ENCODE measurements at regions not wholly inside any gene's neighbourhood (a gene's known extent, or its start where the extent isn't known, plus 50 kb on each side); places are given as distances from the start of the nearest gene placed in this dataset.
"Not testable (repeated sequence)": the region's sequence is repeated elsewhere in the genome, so short reads cannot be mapped to it uniquely, and the experiment has no call there.

GRCh38 chr6:135647521-135647920 lies 150.0 kb upstream of the AHI1 start:
- no peak for DNase-seq (ENCODE audit: low read depth in 4 of 4, low spot score in 1 of 4)

- no peak for DNase-seq (ENCODE audit: low read depth in 4 of 4, low spot score in 1 of 4)
Observed at GRCh38 chr6:135651964-135652755, 154.6 kb upstream of the AHI1 start.

- DNase-seq (ENCODE audit: low read depth in 4 of 4, low spot score in 1 of 4), result no peak
Observed at GRCh38 chr6:135655055-135655454, 157.5 kb upstream of the AHI1 start.

GRCh38 chr6:135657207-135657606 lies 159.7 kb upstream of the AHI1 start:
- DNase-seq (ENCODE audit: low read depth in 4 of 4, low spot score in 1 of 4), result no peak

- DNase-seq (ENCODE audit: low read depth in 4 of 4, low spot score in 1 of 4), result no peak
Observed at GRCh38 chr6:135658481-135658880, 160.9 kb upstream of the AHI1 start.

- no peak for DNase-seq (ENCODE audit: low read depth in 4 of 4, low spot score in 1 of 4)
Observed at GRCh38 chr6:135658916-135659315, 161.4 kb upstream of the AHI1 start.

- DNase-seq (ENCODE audit: low read depth in 4 of 4, low spot score in 1 of 4), result no peak
Observed at GRCh38 chr6:135664527-135664926, 167.0 kb upstream of the AHI1 start.

GRCh38 chr6:135665935-135666334 lies 168.4 kb upstream of the AHI1 start:
- DNase-seq (ENCODE audit: low read depth in 4 of 4, low spot score in 1 of 4), result no peak

- no peak for DNase-seq (ENCODE audit: low read depth in 4 of 4, low spot score in 1 of 4)
Observed at GRCh38 chr6:135667691-135668455, 170.3 kb upstream of the AHI1 start.

- DNase-seq (ENCODE audit: low read depth in 4 of 4, low spot score in 1 of 4), result no peak
Observed at GRCh38 chr6:135672256-135672655, 174.7 kb upstream of the AHI1 start.

GRCh38 chr6:135673501-135674309 lies 176.2 kb upstream of the AHI1 start:
- no peak for DNase-seq (ENCODE audit: low read depth in 4 of 4, low spot score in 1 of 4)

- DNase-seq (ENCODE audit: low read depth in 4 of 4, low spot score in 1 of 4), result no peak
Observed at GRCh38 chr6:135675026-135675425, 176.5 kb upstream of the PDE7B start.

- DNase-seq (ENCODE audit: low read depth in 4 of 4, low spot score in 1 of 4), result peak in 2 of 4 experiments; percentile 7 to 18
Observed at GRCh38 chr6:135675862-135676261, 175.6 kb upstream of the PDE7B start.

GRCh38 chr6:135680964-135681913 lies 170.3 kb upstream of the PDE7B start:
- DNase-seq (ENCODE audit: low read depth in 4 of 4, low spot score in 1 of 4), result no peak

- DNase-seq (ENCODE audit: low read depth in 4 of 4, low spot score in 1 of 4), result no peak
Observed at GRCh38 chr6:135686784-135687301, 164.7 kb upstream of the PDE7B start.

- not testable (repeated sequence) for DNase-seq (ENCODE audit: low read depth in 4 of 4, low spot score in 1 of 4)
Observed at GRCh38 chr6:135688476-135688875, 163.0 kb upstream of the PDE7B start.

GRCh38 chr6:135692426-135692825 lies 159.1 kb upstream of the PDE7B start:
- DNase-seq (ENCODE audit: low read depth in 4 of 4, low spot score in 1 of 4), result no peak

GRCh38 chr6:135693811-135694370 lies 157.6 kb upstream of the PDE7B start:
- DNase-seq (ENCODE audit: low read depth in 4 of 4, low spot score in 1 of 4), result no peak

- DNase-seq (ENCODE audit: low read depth in 4 of 4, low spot score in 1 of 4), result no peak
Observed at GRCh38 chr6:135699705-135700104, 151.8 kb upstream of the PDE7B start.

GRCh38 chr6:135701426-135701825 lies 150.1 kb upstream of the PDE7B start:
- DNase-seq (ENCODE audit: low read depth in 4 of 4, low spot score in 1 of 4), result no peak

Measured in stimulated activated CD4-positive, alpha-beta T cell treated with anti-CD3 and anti-CD28 coated beads, Interleukin-1b, Interleukin-23, amount 100 ng/mL, for 24 hours (primary cell).